HG02571 (cell line): ENCODE measurements at regions not wholly inside any gene's neighbourhood (a gene's known extent, or its start where the extent isn't known, plus 50 kb on each side); places are given as distances from the start of the nearest gene placed in this dataset.

Source experiments
- ATAC-seq: cut with Tn5 transposase; IDR thresholded peaks from one replicate; pipeline ENCODE4 v1.9.1; 2021; ENCODE audit warnings: mild to moderate bottlenecking, moderate library complexity; ENCODE audit not compliant: unreplicated experiment

DNA sequence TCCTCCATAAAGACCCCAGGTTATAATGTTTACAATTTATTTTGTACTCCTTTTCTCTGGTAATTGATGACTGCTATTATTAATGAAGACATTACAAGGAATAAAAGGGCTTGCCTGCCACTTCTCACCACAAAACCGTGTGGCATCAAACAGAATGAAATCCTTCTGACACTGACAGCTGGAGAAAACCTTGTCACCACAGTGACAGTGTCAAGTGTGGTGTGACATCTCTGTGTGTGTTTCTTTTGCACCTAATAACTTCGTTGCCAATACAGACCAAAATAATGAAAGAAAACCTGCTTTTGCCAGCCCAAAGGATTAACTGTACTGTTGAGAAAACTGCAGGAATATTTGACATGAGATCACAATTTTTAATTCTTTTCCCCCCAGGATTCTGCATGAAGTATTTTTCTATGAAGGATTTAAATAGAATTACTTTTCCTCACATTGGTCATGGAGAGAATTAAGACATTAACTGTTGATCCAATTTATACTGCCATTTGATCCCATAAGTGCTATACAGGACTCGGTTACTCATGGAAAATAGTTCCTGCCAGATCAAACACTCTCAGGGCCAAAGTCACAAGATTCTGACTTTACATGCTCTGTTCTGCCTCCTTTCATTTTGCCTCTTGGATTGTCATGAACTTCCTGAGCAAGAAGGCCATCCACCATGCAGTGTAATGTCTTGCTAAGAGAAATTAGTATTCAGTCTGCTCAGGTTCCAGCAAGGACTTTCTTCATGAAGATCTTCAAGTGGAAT lies 60.4 kb upstream of the IFNG-AS1 start:
- no peak for ATAC-seq

DNA sequence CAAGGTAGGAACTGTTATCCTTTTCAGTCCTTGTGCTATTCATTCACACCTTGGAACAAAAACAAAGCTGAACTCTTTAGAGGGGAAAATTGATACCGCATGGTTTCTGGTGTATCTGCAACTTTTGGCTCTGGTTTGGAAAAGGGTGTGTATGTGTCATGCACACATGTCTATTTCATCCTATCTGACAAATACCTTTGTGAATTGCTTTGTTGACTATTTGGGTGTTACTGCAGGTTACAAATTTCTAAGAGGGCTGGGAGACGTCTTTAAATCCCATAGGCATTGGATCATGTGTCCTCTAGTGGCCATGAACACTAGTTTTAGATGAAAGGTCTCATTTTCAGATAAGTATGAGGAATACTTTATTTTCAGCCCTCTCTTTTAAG lies 59.9 kb upstream of the IFNG-AS1 start:
- ATAC-seq = no peak

DNA sequence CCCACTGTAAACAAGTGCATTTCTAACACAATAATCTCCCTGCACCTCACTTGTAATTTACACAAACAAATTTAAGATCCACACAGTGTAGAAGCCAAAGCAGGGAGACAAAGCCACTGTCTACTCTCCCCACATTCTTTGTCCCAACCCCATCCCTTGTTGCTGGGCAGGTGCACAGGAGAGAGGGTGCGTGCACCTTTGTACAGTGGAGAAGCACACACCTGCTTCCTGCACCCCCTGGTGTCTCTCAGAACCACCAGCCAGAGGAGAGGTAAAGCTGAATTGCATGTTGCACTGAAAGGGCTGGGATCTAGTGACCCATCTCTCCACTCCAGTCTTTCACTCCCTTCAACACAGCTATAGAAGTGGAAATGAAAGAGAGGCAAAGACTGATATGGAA lies 51.4 kb upstream of the IFNG-AS1 start:
- no peak for ATAC-seq
